ENCODE measurements at regions not wholly inside any gene's neighbourhood (a gene's known extent, or its start where the extent isn't known, plus 50 kb on each side); places are given as distances from the start of the nearest gene placed in this dataset.

GRCh38 chr2:239693330-239693729, 292.5 kb upstream of the HDAC4 start:
- TF ChIP-seq KLF10 (tag by site-specific recombination; IDR thresholded peaks at IDR 0.05): no peak
- no peak for TF ChIP-seq CTCF (tag by site-specific recombination; IDR thresholded peaks at IDR 0.05)

All from HEK293 (cell line).